ENCODE measurements at regions not wholly inside any gene's neighbourhood (a gene's known extent, or its start where the extent isn't known, plus 50 kb on each side); places are given as distances from the start of the nearest gene placed in this dataset.
"Not testable (repeated sequence)": the region's sequence is repeated elsewhere in the genome, so short reads cannot be mapped to it uniquely, and the experiment has no call there.

DNA sequence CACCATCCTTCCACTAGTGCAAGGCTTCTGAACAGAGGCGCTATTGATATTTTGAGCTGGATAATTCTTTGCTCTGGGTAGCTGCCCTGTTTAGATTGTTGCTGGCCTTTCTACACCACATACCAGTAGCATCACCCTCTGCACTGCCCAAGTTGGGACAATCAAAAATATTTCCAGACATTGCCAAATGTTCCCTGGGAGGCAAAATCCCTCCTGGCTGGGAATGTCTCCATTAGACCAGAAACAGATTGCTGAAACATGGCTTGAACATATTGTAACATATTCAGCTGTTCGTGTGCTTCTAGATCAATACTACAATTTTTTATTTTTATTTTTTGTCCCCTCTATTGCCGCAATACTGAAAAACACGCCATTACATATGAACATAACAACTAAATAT is 174.6 kb downstream of the ABCA8 start:
- no peak for ATAC-seq

DNA sequence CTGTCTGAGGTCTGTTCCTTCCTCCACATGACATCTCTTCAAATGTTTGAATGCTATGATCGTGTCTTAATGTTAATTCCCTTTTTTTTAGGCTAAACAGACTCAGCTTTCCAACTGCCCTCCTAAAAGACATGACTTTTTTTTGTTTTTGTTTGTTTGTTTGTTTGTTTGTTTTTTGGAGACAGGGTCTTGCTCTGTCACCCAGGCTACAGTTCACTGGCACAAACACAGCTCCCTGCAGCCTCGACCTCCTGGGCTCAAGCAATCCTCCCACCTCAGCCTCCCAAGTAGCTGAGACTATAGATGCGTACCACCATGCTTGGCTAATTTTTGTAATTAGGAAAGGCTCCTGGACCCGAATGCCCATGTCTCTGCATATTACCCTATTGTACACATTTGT is 176.5 kb downstream of the ABCA8 start:
- no peak for ATAC-seq

DNA sequence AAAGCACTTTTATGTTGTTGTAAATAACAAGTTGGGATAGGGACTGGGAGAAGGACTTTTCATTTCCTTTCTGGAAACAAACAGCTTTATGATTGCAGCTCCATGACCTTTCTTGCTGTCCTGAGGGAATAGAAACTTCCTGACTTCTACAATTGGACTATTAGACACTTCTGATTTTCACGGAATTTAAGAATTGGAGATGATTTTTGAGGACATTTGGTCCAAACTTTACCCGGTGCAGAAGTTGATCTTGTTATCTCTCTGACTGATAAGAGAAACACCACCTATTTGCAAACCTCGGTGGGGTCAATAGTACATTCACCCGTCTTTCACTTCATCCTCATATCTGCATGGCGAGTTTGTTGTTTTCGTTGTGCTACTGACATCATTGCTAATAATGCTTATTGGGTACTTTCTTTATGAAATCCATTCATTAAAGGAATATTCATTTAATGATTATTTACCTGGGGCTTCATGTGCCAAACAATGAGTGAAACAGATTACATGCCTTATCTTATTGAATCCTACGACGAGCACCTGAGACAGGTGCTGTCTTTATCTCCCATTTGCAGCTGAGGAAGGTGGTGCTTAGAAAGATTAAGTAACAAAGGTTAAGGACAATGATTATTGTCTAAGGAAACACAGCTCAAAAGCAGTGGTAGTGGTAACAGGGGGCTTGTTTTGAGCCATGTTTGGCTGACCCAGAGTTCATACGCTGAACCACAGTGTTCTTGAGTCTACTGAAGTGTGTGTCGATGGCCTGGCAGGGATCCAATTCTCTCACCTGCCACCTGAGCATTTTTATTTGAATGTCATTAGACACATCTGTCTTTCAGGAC is 176.9 kb upstream of the FAM20A start:
- no peak for ATAC-seq

DNA sequence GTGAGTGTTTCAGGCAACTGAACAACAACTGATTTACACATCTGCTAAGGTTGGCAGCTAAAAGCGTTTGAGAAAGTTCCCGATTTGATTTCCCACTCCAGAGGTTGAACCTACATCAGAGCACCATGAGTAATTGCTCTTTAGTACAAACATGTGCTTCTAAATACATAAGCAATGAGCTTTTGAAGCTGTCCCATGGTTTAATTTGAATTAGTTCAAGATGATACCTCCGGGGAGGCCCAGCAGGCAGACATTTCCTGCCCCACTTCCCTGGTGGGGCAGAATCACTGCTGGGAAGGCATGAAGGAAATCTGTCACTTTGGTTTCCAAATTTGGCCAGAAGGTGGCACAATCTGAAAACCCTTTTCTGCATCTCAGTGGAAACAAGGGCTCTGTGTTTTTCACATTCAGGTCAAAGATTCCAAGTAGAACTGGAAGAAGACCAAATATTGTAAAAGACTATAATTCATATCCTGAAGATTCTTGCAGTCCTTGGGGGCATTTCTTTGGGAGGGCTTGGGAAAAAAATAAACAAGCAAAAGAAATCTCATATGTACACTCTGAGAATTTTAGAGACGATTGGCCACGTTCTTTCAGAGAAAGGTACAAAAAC is 176.2 kb upstream of the FAM20A start:
- peak; percentile 44 for ATAC-seq

DNA sequence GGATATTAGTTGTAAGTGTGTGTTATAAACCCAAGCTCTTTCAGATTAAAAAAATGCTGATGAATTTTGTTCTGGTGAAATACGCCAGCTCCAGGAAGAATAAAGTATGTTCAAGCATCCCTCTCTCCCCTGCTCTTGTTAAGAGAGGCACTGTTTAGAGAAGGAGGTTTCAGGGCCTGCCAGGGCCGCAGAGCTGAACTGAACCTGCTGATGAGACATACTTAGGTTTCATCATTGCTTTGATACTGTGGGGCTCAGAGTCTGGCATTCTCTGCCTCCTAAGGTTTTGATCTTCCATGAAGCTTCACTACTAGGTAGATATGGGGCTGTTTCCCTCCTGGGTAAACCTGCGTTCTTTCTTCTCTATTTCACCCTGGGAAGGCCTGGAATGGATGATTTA is 175.3 kb upstream of the FAM20A start:
- ATAC-seq = no peak

DNA sequence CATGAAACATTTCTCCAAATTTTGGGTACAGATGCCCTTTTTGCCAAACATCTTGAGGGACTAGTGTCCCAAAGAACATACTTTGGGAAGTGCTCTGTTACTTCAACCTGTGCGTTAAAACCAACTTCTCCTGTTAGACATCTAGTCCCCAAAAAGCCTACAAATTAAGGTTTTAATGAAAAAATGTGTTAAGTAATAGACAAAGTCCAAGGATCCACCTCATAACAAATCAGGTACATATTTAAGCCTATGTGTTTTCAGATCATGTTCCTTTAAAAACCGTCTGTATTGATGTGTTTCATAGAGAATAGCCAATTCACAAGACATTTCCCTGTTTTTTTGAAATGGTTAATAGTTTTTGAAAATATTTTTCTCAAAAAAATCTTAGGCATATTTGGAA is 174.8 kb upstream of the FAM20A start:
- ATAC-seq = no peak

DNA sequence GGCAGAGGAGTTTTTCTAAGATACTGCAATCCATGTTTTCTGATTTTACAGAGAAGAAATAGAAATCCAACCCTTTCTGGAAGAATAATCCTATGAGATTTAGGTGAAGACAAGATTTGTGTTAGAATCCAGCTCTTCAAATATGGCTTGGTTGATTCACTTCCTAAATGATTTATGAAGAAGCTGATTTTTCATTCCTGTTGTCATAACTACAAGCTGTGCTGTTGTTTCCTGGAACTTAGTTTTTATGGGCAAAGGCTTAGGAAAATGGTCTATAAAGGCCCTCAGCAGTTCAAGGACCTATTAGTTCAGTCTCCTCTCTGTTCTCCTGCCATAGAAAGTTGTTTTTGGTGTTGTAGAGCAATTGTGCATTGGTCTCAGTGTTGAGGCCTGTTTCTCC is 174.2 kb upstream of the FAM20A start:
- no peak for ATAC-seq

DNA sequence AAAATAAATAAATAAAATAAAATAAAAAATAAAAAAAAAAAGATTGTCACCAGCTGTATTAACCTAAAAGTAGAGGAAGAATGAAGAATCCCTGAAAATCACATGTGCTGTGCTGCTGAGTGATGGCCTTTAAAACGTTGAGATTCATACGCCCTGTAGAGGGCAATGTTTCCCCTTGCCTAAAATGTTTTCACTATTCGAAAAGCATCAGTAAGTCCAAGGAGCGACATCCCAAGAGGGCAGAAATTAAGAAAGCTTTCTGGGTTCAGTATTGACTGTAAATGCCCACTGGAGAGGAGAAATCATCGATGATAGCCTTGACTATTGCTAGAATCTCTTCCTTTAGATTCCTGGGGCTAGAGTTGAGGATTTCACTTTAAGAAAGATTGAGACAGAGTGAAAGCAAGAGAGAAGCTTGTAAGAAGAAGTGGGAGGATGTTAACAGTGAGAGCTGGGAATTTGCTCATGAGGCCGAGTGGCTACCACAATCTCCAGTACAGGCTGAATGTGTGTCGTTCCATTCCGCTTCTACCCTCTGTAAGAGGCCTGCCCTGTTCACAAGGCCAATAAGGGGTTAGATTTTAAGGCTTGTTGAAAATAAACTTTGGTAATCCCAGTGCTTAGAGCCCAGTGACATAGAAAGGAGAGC is 170.8 kb upstream of the FAM20A start:
- peak; percentile 72 for ATAC-seq

DNA sequence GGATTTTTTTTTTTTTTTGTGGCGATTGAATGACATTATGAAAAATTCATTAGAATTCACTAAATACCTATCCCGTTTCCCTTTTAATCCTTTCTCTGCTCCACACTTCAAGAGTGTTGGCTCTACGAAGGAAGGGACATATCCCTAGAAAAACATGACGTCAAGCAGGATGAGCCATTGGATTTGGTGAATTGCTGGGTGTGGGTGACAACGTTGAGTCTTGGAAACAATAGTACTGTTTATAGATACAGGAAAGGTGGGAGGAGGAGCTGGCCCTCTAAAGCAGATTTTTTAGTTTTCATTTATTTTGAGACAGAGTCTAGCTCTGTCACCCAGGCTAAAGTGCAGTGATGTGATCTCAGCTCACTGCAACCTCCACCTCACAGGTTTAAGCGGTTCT is 167.6 kb upstream of the FAM20A start:
- no peak for ATAC-seq

DNA sequence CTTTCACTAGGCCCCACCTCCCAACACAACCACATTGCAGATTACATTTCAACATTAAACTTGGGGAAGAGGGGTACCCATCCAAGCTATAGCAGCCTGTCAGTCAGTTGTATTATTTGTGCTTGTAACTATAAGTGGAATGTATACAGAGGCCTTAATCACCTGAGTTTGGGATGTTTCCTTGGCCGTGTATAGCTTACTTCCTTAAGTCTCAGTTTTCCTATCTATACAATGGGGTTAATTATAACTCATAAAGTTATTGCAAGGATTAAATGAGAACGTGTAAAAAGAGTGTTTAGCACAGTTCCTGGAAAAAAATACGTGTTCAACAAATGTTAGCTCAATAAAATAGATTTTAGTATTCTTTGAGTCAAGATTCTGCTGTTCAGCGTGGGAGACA is 165.5 kb upstream of the FAM20A start:
- ATAC-seq = no peak

DNA sequence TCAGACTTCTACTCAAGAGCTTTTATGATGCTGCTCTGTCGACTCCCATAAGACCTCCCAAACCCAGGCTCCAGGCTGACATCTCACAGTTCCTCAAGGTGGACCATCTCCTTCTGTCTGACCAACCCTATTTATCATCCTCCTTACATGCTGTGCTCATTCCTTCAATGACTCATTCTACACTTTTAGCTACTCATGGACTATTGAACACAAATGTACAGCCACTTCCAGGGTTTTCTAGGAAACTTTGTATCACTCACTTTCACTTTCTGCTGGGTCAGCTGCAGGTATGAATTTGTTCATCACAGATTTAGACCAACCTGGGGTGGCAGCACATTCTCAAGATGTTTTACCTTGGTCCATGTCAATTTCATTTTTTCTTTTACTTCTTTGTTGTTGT is 162.4 kb upstream of the FAM20A start:
- ATAC-seq = no peak

DNA sequence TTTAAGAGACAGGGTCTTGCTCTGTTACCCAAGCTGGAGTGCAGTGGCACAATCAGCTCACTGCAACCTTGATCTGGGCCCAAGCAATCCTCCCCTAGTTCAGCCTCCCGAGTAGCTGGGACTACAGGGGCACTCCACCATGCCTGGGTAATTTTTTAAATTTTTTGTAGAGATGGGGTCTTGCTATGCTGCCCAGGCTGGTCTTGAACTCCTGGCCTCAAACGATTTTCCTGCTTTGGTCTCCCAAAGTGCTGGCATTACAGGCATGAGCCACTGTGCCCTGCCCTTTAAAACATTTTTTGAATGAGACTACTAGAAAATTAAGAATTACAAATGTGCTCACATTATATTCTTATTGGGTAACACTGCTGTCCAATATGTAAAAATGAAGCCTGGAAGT is 161.7 kb upstream of the FAM20A start:
- no peak for ATAC-seq

DNA sequence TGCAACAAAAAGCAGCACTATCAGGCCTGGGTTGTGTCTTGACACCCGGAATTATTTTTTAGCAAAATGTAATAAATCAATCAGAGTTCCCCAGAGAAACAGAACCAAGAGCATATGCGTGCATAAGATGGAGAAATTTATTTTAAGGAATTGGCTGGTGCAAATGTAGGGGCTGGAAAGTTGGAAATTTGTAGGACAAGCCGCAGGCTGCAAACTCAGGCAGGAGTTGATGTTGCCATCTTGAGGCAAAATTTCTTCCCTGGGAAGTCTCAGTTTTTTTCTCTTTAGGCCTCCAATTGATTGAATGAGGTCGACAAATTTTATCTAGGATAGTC is 158.9 kb upstream of the FAM20A start:
- ATAC-seq = no peak

DNA sequence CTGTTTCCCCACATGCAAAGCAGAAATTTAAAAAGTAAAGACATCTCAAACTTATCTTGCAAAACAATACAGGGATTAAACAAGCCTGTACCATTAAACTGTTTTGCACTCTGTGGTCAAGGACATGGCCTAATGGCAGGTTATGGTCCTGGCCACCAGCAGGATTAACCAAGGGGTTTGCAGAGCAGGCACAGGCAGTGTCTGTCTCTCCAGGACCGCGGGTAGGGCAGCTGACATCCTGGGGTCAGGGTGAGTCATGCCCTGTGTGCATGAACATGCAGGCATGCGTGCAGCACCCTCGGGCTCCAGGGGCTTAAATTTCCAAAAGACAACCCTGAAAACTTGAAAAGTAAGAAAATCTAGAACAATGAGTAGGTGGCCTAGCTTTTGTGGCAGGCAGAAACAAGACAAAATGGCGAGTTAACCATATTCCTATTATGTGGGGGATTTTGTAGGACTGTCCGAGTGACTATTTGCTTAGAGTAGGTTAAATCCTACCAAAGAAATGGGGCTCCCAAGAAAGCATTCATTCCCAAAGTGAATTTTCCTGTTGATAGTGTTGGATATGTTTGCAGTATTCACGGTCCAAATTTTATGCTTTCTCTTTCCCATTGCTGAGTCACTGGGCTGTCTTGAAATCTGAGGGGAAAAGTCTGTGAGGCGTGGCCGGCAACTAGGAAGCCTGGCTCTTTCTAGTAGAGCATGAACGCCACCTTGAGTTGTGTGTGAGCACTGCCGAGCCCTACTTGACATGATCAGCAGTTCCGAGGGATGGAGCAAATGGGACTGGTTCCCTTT is 158.4 kb upstream of the FAM20A start:
- peak; percentile 98 for ATAC-seq

DNA sequence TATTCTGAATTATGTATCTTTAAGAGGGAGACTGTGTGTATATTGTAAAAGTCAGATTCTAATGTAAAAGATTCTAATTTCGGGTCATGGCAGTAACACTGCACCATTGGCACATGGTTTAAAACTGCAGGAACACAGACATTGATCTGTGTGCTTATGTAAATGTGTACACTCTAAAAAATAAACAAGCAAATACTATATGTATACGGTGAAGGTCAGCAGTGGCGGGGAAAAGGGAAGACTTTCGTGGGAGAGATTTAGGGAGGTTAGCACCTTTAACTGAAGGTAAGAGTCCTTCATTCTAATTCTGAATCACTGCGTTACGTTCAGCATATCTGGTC is 157.8 kb upstream of the FAM20A start:
- ATAC-seq = no peak

DNA sequence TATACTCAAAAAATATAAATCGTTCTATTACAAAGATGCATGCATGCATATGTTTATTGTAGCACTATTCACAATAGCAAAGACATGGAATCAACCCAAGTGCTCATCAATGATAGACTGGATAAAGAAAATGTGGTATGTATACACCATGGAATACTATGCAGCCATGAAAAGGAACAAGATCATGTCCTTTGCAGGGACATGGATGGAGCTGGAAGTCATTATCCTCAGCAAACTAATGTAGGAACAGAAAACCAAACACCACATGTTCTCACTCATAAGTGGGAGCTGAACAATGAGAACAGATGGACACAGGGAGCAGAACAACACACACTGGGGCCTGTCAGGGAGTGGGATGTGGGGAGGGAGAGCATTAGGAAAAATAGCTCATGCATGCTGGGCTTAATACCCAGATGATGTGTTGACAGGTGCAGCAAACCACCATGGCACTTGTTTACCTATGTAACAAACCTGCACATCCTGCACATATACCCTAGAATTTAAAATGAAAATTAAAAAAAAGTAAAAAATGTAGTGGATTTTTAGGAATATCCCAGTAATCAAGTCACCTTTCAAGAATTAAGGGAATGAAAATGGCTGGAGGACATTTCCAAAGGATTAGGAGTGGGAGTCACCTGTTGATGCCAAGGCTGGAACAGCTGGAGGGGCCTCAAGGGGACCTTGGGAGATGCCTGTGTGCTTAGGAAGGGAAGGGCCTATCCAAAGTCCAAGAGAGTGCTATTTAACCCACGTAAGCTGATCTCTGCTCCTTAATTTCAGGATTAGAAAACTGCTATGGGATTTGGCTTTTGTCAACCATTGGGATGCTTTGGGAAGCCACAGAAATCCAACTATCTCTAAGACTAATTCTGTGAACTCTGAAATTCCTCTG is 156.9 kb upstream of the FAM20A start:
- ATAC-seq = not testable (repeated sequence)

DNA sequence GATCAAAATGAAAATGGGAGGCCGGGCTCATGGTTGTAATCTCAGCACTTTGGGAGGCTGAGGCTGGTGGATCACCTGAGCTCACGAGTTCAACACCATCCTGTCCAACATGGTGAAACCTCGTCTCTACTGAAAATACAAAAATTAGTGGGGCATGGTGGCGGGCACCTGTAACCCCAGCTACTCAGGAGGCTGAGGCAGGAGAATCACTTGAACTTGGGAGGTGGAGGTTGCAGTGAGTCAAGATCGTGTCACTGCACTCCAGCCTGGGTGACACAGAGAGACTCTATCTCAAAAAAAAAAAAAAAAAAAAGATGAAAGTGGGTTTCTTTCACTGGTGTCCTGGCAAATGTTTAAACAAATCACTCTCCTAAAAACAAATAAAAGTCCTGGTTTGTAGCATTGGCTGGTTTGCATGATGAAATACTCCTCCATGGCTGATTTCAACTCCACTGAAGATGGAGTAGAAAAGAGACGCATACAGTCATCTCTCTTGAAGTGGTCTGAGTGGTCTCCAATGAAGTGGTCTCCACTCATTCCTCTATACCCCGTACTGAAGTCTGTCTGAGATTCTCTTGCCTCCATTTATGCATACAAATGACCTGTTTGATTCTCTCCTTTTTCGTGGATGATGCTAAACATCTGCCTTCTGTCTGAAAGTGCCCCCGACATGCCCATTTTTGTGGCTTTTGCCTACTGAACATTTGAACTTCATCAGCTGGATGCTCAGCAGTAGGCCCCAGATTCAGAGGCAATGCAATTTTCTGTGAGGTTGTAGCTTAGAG is 153.0 kb upstream of the FAM20A start:
- no peak for ATAC-seq

DNA sequence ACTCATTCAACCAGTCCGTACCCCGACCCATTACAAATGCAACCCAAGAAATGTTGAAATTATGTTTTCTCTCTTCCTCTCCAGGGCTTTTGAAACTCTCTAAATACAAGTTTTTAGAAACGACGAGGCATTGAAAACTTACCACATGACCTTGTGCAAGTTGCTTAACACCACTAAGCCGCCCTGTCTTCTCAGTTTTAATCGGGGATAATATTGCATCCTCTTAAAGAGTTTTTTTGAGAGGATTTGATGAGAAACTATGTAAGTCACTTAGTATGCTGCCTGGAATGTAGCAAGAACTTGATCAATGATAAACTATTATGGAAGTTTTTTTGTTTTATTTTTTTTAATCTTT is 149.0 kb upstream of the FAM20A start:
- ATAC-seq = no peak

DNA sequence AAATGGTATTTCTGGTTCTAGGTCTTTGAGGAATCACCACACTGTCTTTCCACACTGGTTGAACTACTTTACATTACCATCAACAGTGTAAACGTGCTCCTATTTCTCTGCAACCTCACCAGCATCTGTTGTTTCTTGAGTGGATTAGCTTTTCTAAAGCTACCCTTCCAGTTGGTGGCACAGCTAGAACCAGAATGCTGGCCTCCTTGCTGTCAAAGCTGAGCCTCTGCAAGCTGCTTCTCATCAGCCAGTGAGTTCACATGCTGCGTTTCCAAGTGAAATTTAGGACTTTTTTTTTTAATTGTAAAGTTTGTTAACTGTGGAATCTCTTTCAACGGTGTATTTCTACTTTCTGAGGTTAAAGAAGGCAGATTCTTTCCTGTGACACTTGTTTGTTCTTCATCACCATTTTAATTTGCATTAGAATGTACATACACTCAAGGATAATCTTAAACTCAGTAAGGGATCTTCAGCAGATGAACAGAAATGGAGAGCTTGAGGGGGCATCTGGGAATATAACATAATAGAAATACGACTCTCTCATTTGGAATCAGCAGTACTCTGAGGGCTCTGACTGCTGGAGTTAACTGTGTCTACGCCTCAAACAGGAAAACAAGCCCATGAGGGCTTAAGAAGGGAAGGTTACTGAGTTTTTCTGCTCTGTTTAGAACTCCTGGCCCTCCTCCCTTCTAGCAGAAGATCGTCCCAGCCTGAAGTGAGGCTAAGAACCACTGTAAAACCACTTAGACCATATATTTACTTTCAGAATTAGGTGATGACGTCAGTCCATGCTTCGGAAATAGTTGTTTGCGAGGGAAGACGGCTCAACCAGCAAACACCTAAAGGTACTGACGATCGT is 148.4 kb upstream of the FAM20A start:
- ATAC-seq = no peak

DNA sequence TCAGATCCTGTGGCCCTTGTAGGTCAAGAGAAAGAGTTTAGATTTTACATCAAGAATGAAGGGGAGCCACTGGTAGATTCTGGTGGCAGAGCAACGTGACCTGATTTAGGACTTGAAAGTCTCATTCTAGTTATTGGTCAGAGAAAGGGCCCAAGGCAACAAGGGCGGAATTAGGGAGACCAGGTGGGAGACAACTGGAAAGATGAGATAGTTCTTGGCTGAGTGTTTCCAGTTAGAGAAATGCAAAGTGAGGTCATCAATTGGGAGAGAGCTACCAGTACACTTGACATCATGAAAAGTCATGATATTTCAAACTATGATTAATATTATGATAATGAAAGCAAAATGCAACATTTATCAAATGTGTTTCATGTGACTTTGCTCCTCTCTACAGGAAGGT is 147.2 kb upstream of the FAM20A start:
- ATAC-seq = no peak
